Neural progenitor cell (in vitro differentiated cells): ENCODE measurements at regions not wholly inside any gene's neighbourhood (a gene's known extent, or its start where the extent isn't known, plus 50 kb on each side); places are given as distances from the start of the nearest gene placed in this dataset. TPM values are rescaled to one million over a fixed set of nuclear protein-coding genes. Genes with fewer than 3 reads are reported as not detected.

ENCODE experiments used
- DNase-seq: peaks from one replicate; pipeline ENCODE4 v3.0.0-alpha.2; 2016; ENCODE audit warnings: low spot score
- H2AFZ ChIP-seq: fragments of 200-600 bp; sonication (generic); replicated peaks from 2 replicates; pipeline ENCODE4 v1.6.1; 2016; ENCODE audit warnings: antibody characterized with exemption
- H3F3A ChIP-seq: fragments of 200-600 bp; sonication (generic); 2 replicates; pipeline ENCODE4 v1.6.1; 2016; ENCODE audit warnings: antibody characterized with exemption, low read depth
- H3K27ac ChIP-seq: fragments of 200-600 bp; sonication (generic); 2 replicates; pipeline ENCODE4 v1.5.1; 2016; ENCODE audit warnings: mild to moderate bottlenecking
- H3K27me3 ChIP-seq: fragments of 200-600 bp; sonication (generic); 2 replicates; pipeline ENCODE4 v1.6.1; 2016; ENCODE audit warnings: mild to moderate bottlenecking, moderate library complexity
- H3K36me3 ChIP-seq: fragments of 200-600 bp; sonication (generic); 2 replicates; pipeline ENCODE4 v1.5.1; 2016
- H3K4me1 ChIP-seq: fragments of 200-600 bp; sonication (generic); 2 replicates; pipeline ENCODE4 v1.6.1; 2016; ENCODE audit warnings: mixed run types
- H3K4me2 ChIP-seq: fragments of 200-600 bp; sonication (generic); 2 replicates; pipeline ENCODE4 v1.6.1; 2016
- H3K4me3 ChIP-seq: fragments of 200-600 bp; sonication (generic); 2 replicates; pipeline ENCODE4 v1.5.1; 2016
- H3K79me2 ChIP-seq: fragments of 200-600 bp; sonication (generic); 2 replicates; pipeline ENCODE4 v1.6.1; 2016; ENCODE audit warnings: low read depth
- H3K9ac ChIP-seq: fragments of 200-600 bp; sonication (generic); 2 replicates; pipeline ENCODE4 v1.6.1; 2016
- H3K9me3 ChIP-seq: fragments of 200-600 bp; sonication (generic); 2 replicates; pipeline ENCODE4 v1.5.1; 2016; ENCODE audit warnings: low read depth
- H4K20me1 ChIP-seq: fragments of 200-600 bp; sonication (generic); 2 replicates; pipeline ENCODE4 v1.6.1; 2016; ENCODE audit warnings: low read depth
- H3K27ac Mint-ChIP-seq: 3 replicates; pipeline ENCODE4 v1.8.0; 2021; ENCODE audit warnings: mixed read lengths
- H3K27me3 Mint-ChIP-seq: 2 replicates; pipeline ENCODE4 v1.8.0; 2022; ENCODE audit warnings: low read depth, mild to moderate bottlenecking, inconsistent platforms, moderate library complexity, mixed read lengths; ENCODE audit not compliant: insufficient read depth
- H3K36me3 Mint-ChIP-seq: 3 replicates; pipeline ENCODE4 v1.8.0; 2021; ENCODE audit warnings: mixed read lengths
- H3K4me1 Mint-ChIP-seq: 3 replicates; pipeline ENCODE4 v1.8.0; 2021; ENCODE audit warnings: mixed read lengths
- H3K4me3 Mint-ChIP-seq: 3 replicates; pipeline ENCODE4 v1.8.0; 2021; ENCODE audit warnings: mild to moderate bottlenecking, moderate library complexity, mixed read lengths
- H3K9me3 Mint-ChIP-seq: 3 replicates; pipeline ENCODE4 v1.8.0; 2020; ENCODE audit warnings: mixed read lengths
- EZH2 ChIP-seq: fragments of 200-600 bp; sonication (generic); IDR thresholded peaks from 2 replicates; pipeline ENCODE4 v1.6.1; 2017; ENCODE audit warnings: antibody characterized with exemption, mild to moderate bottlenecking, moderate library complexity
- EZH2phosphoT487 ChIP-seq: fragments of 200-600 bp; sonication (generic); IDR thresholded peaks from 2 replicates; pipeline ENCODE4 v1.6.1; 2017; ENCODE audit warnings: antibody characterized with exemption
- microRNA-seq: library from miRNA; unstranded; fragments of <30 nt; microRNA quantifications from one replicate; pipeline ENCODE4, GENCODE V29; 2016
- small RNA-seq: library from RNA; depleted of rRNA; stranded (forward); fragments of <200 nt; gene quantifications from one replicate; pipeline ENCODE3, GENCODE V24; 2015
- TF ChIP-seq, protein P1 (sequence below): fragments of 200-600 bp; sonication (generic); IDR thresholded peaks from 2 replicates; pipeline ENCODE4 v1.5.1; 2017; ENCODE audit warnings: antibody characterized with exemption, mild to moderate bottlenecking

DNA sequence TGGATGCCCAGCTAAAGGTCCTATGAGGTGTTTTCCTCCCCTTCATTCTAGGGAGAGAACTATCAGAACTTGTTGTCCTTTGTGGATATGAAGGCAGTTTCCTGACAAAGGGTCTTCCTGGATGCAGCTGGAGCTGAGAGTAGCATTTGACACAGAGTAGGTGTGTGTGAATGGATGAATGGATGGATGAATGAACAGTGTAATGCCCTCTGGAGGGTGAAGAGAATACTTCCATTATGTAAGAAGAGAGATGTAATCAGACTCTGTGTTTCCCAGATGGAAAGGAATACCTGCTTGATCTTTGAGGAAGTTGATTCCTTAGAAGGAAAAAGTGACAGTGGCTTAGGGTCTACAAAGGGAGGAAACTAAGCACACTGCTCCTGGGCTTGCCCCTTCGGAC, 55.4 kb upstream of the AADAT start:
- Histone ChIP-seq H3F3A (no peaks in the 10 kb centered on the region), H3K9ac (no peak overlapping the region), H3K9me3 (no peaks in the 10 kb centered on the region), H4K20me1 (no peaks in the 10 kb centered on the region), H3K79me2 (no peaks in the 10 kb centered on the region), H3K4me2 (no peak overlapping the region), H3K4me3 (no peak overlapping the region), H3K4me1 (no peaks in the 10 kb centered on the region), H3K27me3 (no peaks in the 10 kb centered on the region), H3K36me3 (no peaks in the 10 kb centered on the region), H3K27ac (no peak overlapping the region), H2AFZ (no peak overlapping the region)
- H3K27me3 Mint-ChIP-seq: peaks cover 2% of the 10 kb centered on the region
- no peak for TF ChIP-seq EZH2phosphoT487
- no peak for TF ChIP-seq EZH2
- TF ChIP-seq, protein P1, sequence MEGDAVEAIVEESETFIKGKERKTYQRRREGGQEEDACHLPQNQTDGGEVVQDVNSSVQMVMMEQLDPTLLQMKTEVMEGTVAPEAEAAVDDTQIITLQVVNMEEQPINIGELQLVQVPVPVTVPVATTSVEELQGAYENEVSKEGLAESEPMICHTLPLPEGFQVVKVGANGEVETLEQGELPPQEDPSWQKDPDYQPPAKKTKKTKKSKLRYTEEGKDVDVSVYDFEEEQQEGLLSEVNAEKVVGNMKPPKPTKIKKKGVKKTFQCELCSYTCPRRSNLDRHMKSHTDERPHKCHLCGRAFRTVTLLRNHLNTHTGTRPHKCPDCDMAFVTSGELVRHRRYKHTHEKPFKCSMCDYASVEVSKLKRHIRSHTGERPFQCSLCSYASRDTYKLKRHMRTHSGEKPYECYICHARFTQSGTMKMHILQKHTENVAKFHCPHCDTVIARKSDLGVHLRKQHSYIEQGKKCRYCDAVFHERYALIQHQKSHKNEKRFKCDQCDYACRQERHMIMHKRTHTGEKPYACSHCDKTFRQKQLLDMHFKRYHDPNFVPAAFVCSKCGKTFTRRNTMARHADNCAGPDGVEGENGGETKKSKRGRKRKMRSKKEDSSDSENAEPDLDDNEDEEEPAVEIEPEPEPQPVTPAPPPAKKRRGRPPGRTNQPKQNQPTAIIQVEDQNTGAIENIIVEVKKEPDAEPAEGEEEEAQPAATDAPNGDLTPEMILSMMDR: peak; percentile 9
- no peak overlapping the region for H3K4me3 Mint-ChIP-seq
- no peak overlapping the region for H3K27ac Mint-ChIP-seq
- H3K36me3 Mint-ChIP-seq: no peaks in the 10 kb centered on the region
- peak; percentile 48 for DNase-seq
- peaks cover 2% of the 10 kb centered on the region for H3K9me3 Mint-ChIP-seq
- no peaks in the 10 kb centered on the region for H3K4me1 Mint-ChIP-seq

DNA sequence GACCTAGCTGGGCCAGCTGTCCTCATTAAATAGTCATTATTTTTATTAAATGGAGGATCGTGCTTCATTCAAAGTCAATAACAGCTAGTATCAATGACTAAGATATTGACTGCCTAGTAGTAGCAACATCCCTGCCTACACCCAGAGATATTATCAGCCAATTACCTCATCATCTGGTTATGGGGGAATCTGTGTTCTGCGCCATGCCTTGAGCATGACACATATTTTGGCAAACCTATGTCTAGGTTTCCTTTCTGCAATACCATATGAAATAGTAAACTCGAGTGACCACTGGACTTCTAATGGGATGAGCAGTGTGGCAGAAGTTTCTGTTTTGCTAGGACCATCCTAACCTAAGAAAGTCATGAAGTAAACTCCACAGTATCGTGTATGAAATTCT, 50.0 kb upstream of the AADAT start:
- Histone ChIP-seq H3K4me3 (no peak overlapping the region), H3F3A (no peaks in the 10 kb centered on the region), H2AFZ (no peak overlapping the region), H3K9ac (no peak overlapping the region), H3K27me3 (no peaks in the 10 kb centered on the region), H3K36me3 (no peaks in the 10 kb centered on the region), H3K4me1 (no peaks in the 10 kb centered on the region), H3K27ac (no peak overlapping the region), H4K20me1 (no peaks in the 10 kb centered on the region), H3K79me2 (no peaks in the 10 kb centered on the region), H3K9me3 (no peaks in the 10 kb centered on the region), H3K4me2 (no peak overlapping the region)
- H3K4me1 Mint-ChIP-seq: no peaks in the 10 kb centered on the region
- no peak overlapping the region for H3K27ac Mint-ChIP-seq
- TF ChIP-seq EZH2 (no peak), EZH2phosphoT487 (no peak)
- TF ChIP-seq, protein P1: no peak
- no peak overlapping the region for H3K4me3 Mint-ChIP-seq
- H3K36me3 Mint-ChIP-seq: no peaks in the 10 kb centered on the region
- no peak for DNase-seq
- peaks cover 5% of the 10 kb centered on the region for H3K27me3 Mint-ChIP-seq
- peaks cover 5% of the 10 kb centered on the region for H3K9me3 Mint-ChIP-seq

Small RNAs in the stretch of these regions (microRNA-seq; reads per million reads assigned to microRNA genes)
- gene MIR6082: not detected

Small RNAs in the stretch of these regions (small RNA-seq; reads per million reads assigned to genes)
- gene AC097486.1: not detected
- not detected for gene MIR6082
- not detected for gene RNU6ATAC13P
